ENCODE measurements at regions not wholly inside any gene's neighbourhood (a gene's known extent, or its start where the extent isn't known, plus 50 kb on each side); places are given as distances from the start of the nearest gene placed in this dataset.

- DNase-seq (ENCODE audit: low spot score) = no peak
These were observed 384.0 kb upstream of the IRX4 start for GRCh38 chr5:2266641-2267240.

DNA sequence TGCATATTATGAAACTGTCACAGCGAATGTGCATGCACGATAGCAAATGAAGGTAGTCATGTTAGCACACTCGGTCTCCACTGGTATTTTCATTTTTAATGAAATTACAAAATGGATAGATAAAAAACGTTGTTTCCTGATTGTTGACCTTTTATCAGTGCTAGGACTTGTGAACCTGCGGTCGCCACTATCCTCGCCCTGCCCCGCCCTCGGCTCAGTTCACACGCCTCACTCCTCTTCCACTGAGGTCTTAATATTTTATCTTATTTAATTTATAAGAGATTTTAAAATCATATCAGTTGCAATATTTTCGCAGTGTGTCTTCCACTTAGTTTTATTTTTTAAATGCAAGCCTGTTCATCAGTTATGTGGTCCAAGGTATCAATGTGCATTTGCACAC is 382.6 kb upstream of the IRX4 start:
- DNase-seq (ENCODE audit: low spot score) = no peak

DNA sequence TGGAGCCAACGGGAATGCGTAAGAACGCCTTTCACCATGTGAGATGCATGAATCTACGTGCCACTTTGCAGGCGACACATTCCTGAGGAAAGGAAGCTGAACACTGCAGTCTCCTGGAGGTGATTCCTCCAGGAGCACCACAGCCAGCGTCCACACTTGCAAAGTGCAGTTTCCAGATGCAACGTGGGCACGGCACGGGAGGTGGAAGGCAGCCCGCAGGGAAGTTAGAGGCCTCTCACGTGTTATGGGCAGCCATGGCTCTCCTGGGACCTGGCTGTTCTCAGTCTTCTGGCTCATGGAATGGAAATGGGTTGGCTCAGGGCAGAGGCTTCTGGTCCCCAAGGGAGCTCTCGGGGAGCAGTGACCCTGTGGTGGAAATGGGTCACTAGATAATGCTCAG is 381.0 kb upstream of the IRX4 start:
- DNase-seq (ENCODE audit: low spot score) = no peak

GRCh38 chr5:2262620-2263019 is 379.9 kb upstream of the IRX4 start:
- DNase-seq (ENCODE audit: low spot score) = no peak

GRCh38 chr5:2261004-2261703 is 378.4 kb upstream of the IRX4 start:
- no peak for DNase-seq (ENCODE audit: low spot score)

- no peak for DNase-seq (ENCODE audit: low spot score)
These were observed 377.7 kb upstream of the IRX4 start for GRCh38 chr5:2260211-2261003.

- no peak for DNase-seq (ENCODE audit: low spot score)
These were observed 376.9 kb upstream of the IRX4 start for GRCh38 chr5:2259494-2260107.

DNA sequence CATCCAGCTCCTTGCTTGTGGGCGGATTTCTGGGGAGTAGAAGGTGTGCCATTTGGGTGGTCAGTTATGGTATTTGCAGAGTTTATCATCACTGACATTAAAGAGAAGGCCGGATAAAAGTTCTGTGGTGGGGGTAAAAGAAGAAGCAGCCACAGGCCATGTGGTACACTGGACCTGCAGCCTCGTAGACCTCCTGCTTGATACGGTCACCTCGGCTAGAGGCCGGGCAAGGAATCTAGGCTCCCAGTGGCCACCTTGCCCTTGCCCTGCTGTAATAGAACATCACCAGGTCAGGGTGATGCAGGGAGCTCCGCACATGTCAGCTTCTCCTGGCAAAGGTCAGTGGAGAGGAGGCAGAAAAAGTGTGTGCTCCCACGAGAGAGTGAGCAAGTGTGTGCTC is 376.1 kb upstream of the IRX4 start:
- no peak for DNase-seq (ENCODE audit: low spot score)

DNA sequence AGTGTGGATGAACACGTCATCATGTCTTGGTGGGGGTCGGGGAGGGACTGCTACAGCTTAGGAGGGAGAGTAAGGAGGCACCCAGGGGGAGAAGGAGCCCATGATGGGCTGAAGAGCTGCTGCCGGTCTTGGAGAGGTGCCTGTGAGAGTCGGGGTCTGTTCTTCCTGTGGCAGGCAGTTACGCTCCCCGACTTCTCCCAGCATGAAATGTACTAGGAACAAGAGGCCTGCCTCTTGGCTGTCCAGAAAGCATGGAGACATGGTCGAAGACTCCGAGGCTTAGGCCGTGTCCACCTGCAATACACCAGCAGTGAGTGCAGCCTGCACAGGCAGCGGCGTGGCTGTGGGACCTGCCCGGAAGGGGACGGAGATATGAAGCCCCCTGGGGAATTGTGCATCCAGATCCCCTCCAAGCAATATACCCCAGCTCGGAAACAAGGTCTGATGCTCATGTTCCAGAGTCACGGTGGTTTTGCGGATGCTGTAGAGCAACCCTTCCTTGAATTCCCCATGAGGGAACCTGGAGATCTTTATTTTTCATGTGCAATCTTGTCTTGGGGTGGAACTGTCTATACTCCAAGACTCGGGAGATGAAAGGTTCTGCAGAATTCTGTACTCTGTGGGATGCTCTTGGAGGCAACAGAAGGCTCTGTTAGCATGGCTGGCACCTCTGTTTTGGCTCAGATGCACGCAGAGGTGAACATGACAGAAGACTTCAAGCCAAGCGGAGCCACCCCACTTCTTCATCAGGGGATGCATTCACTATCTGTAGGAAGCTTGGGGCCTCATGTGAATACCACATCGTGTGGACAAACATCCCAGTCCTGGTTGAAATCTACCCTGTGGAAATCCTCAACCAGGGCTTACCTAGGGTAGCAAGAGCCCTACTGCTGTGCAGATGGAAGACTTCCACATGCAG is 374.9 kb upstream of the IRX4 start:
- no peak for DNase-seq (ENCODE audit: low spot score)

GRCh38 chr5:2256691-2257280 is 374.1 kb upstream of the IRX4 start:
- no peak for DNase-seq (ENCODE audit: low spot score)

GRCh38 chr5:2255915-2256690 is 373.4 kb upstream of the IRX4 start:
- no peak for DNase-seq (ENCODE audit: low spot score)

- no peak for DNase-seq (ENCODE audit: low spot score)
These were observed 372.4 kb upstream of the IRX4 start for GRCh38 chr5:2254880-2255750.

GRCh38 chr5:2254406-2254805 is 371.7 kb upstream of the IRX4 start:
- DNase-seq (ENCODE audit: low spot score) = no peak

DNA sequence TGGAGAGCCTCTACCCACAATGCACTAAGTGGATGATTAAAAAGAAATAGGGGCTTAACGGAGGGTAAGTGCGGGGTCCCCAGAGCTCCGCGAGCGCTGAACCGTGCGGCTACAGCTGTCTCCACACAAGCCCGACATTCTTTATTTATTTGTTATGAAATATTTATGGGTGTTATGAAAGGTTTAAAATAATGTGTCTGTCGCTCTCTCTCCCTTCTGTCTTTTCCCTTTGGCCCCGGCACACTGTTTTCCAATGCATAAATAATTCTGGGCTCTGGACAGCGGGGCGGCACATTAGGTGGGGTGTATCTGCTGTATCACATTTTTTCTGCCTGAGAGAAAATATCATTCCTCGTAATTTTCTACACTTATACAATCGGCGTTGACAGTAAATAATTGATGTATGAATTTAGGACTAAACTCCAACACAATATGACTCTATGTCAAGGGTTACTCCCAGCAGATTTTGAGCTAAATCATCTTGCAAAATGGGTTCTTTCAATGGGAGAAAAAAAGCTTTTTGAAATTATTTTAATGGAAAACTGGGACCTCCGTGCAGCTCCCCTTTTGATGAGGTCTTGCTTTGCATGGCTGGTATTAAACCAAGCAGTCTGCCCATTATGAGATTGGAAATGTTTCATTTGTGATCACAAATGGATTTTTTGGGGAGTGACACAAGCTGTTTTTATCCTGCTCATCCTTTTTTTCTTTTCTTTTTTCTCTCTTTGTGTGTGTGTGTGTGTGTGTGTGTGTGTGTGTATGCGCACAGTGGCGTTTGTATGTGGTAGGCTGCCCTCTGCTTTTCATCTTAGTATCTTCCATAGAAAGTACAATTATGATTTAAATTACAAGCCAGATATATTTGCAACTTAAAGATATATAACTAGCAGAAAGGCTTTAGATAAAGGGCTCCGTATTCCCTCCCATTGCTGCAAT is 370.6 kb upstream of the IRX4 start:
- no peak for DNase-seq (ENCODE audit: low spot score)

DNA sequence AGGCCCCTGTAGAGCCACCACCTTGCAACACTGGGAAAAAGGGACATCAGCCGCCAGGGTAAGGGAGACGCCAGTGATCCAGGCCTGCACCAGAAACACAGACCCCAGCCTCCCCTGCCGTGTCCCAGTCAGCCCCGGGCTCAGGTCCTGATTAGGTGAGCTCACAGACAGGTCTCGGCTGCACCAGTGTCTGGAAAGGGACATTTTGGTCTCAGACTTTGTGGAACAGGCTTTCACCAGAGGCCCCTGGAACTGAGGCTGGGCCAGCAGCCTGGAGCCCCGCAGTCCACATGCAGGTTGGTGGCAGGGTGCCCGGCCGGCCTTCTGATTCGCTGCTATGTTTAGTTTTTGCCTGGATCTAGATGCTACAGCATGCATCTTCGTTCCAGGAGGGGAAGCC is 369.0 kb upstream of the IRX4 start:
- DNase-seq (ENCODE audit: low spot score) = no peak

DNA sequence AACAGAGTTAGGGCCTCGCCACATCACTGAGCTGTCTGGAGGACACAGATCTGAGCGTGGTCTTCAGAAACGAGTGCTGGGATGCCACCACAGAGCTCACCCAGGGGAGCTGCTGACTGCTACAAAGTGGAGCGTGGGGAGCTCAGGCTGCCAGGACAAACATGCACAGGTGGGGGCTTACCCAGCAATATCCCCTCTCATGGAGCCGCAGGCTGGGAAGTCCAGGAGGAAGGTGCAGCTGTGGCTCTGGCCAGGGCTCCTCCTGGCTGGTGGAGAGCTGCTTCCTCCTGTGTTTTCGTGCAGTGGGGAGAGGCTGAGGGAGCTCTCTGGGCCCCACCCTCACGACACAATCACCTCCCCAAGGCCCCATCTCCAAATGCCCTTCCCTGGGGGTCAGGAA is 368.6 kb upstream of the IRX4 start:
- no peak for DNase-seq (ENCODE audit: low spot score)

GRCh38 chr5:2250365-2250950 is 367.7 kb upstream of the IRX4 start:
- no peak for DNase-seq (ENCODE audit: low spot score)

GRCh38 chr5:2249442-2249841 is 366.7 kb upstream of the IRX4 start:
- no peak for DNase-seq (ENCODE audit: low spot score)
